OCI-LY1 (cell line): ENCODE measurements at regions not wholly inside any gene's neighbourhood (a gene's known extent, or its start where the extent isn't known, plus 50 kb on each side); places are given as distances from the start of the nearest gene placed in this dataset.

Source experiments
- H2AFZ ChIP-seq: fragments of 200-600 bp; sonication (generic), shearing (Covaris generic); 2 replicates; pipeline ENCODE4 v1.6.0; 2014; ENCODE audit warnings: antibody characterized with exemption, mild to moderate bottlenecking, low read length
- H3F3A ChIP-seq: fragments of 200-600 bp; sonication (generic), shearing (Covaris generic); 2 replicates; pipeline ENCODE4 v1.6.0; 2014; ENCODE audit warnings: mild to moderate bottlenecking, antibody characterized with exemption, low read length, moderate library complexity; ENCODE audit not compliant: insufficient read depth
- H3K27ac ChIP-seq: fragments of 200-600 bp; sonication (generic); 2 replicates; pipeline ENCODE4 v1.5.1; 2014; ENCODE audit warnings: low read length, mixed run types, mild to moderate bottlenecking, low read depth; ENCODE audit not compliant: poor library complexity, severe bottlenecking
- H3K27me3 ChIP-seq: fragments of 200-600 bp; sonication (generic); 2 replicates; pipeline ENCODE4 v1.6.0; 2014; ENCODE audit warnings: antibody characterized with exemption, mild to moderate bottlenecking, low read length, moderate library complexity; ENCODE audit not compliant: insufficient read depth
- H3K36me3 ChIP-seq: fragments of 200-600 bp; sonication (generic); 2 replicates; pipeline ENCODE4 v1.6.1; 2014; ENCODE audit warnings: mild to moderate bottlenecking, antibody characterized with exemption, low read length, moderate library complexity, mixed read lengths; ENCODE audit not compliant: insufficient read depth
- H3K4me1 ChIP-seq: fragments of 200-600 bp; sonication (generic); 2 replicates; pipeline ENCODE4 v1.5.1; 2014; ENCODE audit warnings: mild to moderate bottlenecking, low read length, moderate library complexity; ENCODE audit not compliant: insufficient read depth, severe bottlenecking
- H3K4me2 ChIP-seq: fragments of 200-600 bp; sonication (generic), shearing (Covaris generic); 2 replicates; pipeline ENCODE4 v1.6.1; 2014; ENCODE audit warnings: low read length
- H3K4me3 ChIP-seq: fragments of 200-600 bp; sonication (generic); 2 replicates; pipeline ENCODE4 v1.5.1; 2014; ENCODE audit warnings: low read length, low read depth, mild to moderate bottlenecking, mixed read lengths; ENCODE audit not compliant: poor library complexity, severe bottlenecking
- H3K79me2 ChIP-seq: fragments of 200-600 bp; shearing (Covaris generic); 2 replicates; pipeline ENCODE4 v1.6.1; 2016; ENCODE audit warnings: mixed run types, low read length, mixed read lengths; ENCODE audit not compliant: insufficient read depth
- H3K9ac ChIP-seq: fragments of 200-600 bp; sonication (generic), shearing (Covaris generic); 2 replicates; pipeline ENCODE4 v1.6.1; 2014; ENCODE audit warnings: mild to moderate bottlenecking, low read length, mixed read lengths
- H3K9me2 ChIP-seq: fragments of 200-600 bp; sonication (generic), shearing (Covaris generic); 2 replicates; pipeline ENCODE4 v1.6.1; 2014; ENCODE audit warnings: low read depth, mild to moderate bottlenecking, low read length, mixed read lengths
- H3K9me3 ChIP-seq: fragments of 200-600 bp; shearing (Covaris generic); 2 replicates; pipeline ENCODE4 v1.6.1; 2014; ENCODE audit warnings: low read length, mixed read lengths
- H4K20me1 ChIP-seq: fragments of 200-600 bp; sonication (generic), shearing (Covaris generic); 2 replicates; pipeline ENCODE4 v1.6.0; 2016; ENCODE audit warnings: mild to moderate bottlenecking, low read length; ENCODE audit not compliant: insufficient read depth
- CTCF ChIP-seq: fragments of 200-600 bp; sonication (generic), shearing (Covaris generic); IDR thresholded peaks from 2 replicates; pipeline ENCODE4 v1.5.1; 2017; ENCODE audit warnings: mild to moderate bottlenecking, antibody characterized with exemption, low read length, moderate library complexity, mixed read lengths
- EZH2 ChIP-seq: fragments of 200-600 bp; sonication (generic), shearing (Covaris generic); IDR thresholded peaks from 2 replicates; pipeline ENCODE4 v1.8.0; 2017; ENCODE audit warnings: borderline replicate concordance, mixed run types, mild to moderate bottlenecking, antibody characterized with exemption, low read length, moderate library complexity, mixed read lengths

DNA sequence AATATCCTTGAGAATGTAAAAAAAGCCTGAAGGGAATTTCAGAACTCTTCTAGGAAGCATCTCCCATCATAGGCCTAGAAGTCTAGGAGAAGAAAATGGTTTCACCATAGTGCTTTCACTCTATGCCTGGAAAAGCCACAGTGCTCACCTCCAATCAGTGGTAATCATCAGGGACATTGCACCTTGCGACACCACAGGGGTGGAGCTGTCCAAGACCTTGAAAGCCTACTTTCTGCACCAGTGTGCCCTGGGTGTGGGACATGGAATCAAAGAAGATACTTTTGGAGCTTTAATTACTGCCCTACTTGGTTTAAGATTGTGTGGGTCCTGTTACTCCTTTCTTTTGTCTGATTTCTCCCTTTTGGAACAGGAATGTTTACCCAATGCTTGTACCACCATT, 146.8 kb upstream of the NDST4 start:
- H3K27ac ChIP-seq = no peak overlapping the region
- H4K20me1 ChIP-seq = no peaks in the 10 kb centered on the region
- no peaks in the 10 kb centered on the region for H3K4me1 ChIP-seq
- no peak overlapping the region for H3K4me2 ChIP-seq
- H2AFZ ChIP-seq = no peak overlapping the region
- H3K27me3 ChIP-seq = no peaks in the 10 kb centered on the region
- H3K79me2 ChIP-seq = no peaks in the 10 kb centered on the region
- H3K9ac ChIP-seq = no peak overlapping the region
- no peak overlapping the region for H3K4me3 ChIP-seq
- no peaks in the 10 kb centered on the region for H3F3A ChIP-seq
- TF ChIP-seq CTCF = no peak
- TF ChIP-seq EZH2 = no peak
- no peaks in the 10 kb centered on the region for H3K9me3 ChIP-seq
- H3K36me3 ChIP-seq = no peaks in the 10 kb centered on the region
- H3K9me2 ChIP-seq = no peaks in the 10 kb centered on the region

- Histone ChIP-seq H3K9me2 (no peaks in the 10 kb centered on the region), H3K79me2 (no peaks in the 10 kb centered on the region), H3K27me3 (no peaks in the 10 kb centered on the region), H3K4me1 (no peaks in the 10 kb centered on the region), H3K9me3 (no peaks in the 10 kb centered on the region), H4K20me1 (no peaks in the 10 kb centered on the region), H2AFZ (no peak overlapping the region), H3K4me3 (no peak overlapping the region), H3K4me2 (no peak overlapping the region), H3K36me3 (no peaks in the 10 kb centered on the region), H3F3A (no peaks in the 10 kb centered on the region), H3K9ac (no peak overlapping the region), H3K27ac (no peak overlapping the region)
- TF ChIP-seq EZH2 (no peak), CTCF (no peak)
These were observed 146.2 kb upstream of the NDST4 start for GRCh38 chr4:115259642-115260041.

GRCh38 chr4:115249808-115250207, 136.4 kb upstream of the NDST4 start:
- Histone ChIP-seq H2AFZ (no peak overlapping the region), H3K9me3 (no peaks in the 10 kb centered on the region), H3F3A (no peaks in the 10 kb centered on the region), H3K79me2 (no peaks in the 10 kb centered on the region), H3K27me3 (no peaks in the 10 kb centered on the region), H4K20me1 (no peaks in the 10 kb centered on the region), H3K4me2 (no peak overlapping the region), H3K4me3 (no peak overlapping the region), H3K4me1 (no peaks in the 10 kb centered on the region), H3K36me3 (no peaks in the 10 kb centered on the region), H3K9ac (no peak overlapping the region), H3K9me2 (no peaks in the 10 kb centered on the region), H3K27ac (no peak overlapping the region)
- TF ChIP-seq CTCF = no peak
- TF ChIP-seq EZH2 = no peak
